KMS-11 (cell line): ENCODE measurements at regions not wholly inside any gene's neighbourhood (a gene's known extent, or its start where the extent isn't known, plus 50 kb on each side); places are given as distances from the start of the nearest gene placed in this dataset.
"Not testable (repeated sequence)": the region's sequence is repeated elsewhere in the genome, so short reads cannot be mapped to it uniquely, and the experiment has no call there.

Experiments
- H2AFZ ChIP-seq: fragments of 200-600 bp; sonication (generic); 2 replicates; pipeline ENCODE4 v1.6.1; 2016; ENCODE audit warnings: antibody characterized with exemption, mixed run types, low read depth
- H3K27ac ChIP-seq: fragments of 200-600 bp; sonication (generic); 2 replicates; pipeline ENCODE4 v1.6.1; 2016; ENCODE audit warnings: mild to moderate bottlenecking, mixed run types
- H3K27me3 ChIP-seq: fragments of 200-600 bp; sonication (generic); 2 replicates; pipeline ENCODE4 v1.6.1; 2017; ENCODE audit warnings: mild to moderate bottlenecking, low read depth, mixed run types, moderate library complexity; ENCODE audit not compliant: insufficient read depth
- H3K36me3 ChIP-seq: fragments of 200-600 bp; sonication (generic); 2 replicates; pipeline ENCODE4 v1.6.1; 2017; ENCODE audit warnings: mild to moderate bottlenecking, mixed run types; ENCODE audit not compliant: insufficient read depth
- H3K4me1 ChIP-seq: fragments of 200-600 bp; sonication (generic); 2 replicates; pipeline ENCODE4 v1.6.1; 2016; ENCODE audit warnings: mild to moderate bottlenecking, low read depth, mixed run types; ENCODE audit not compliant: poor library complexity, severe bottlenecking
- H3K4me2 ChIP-seq: fragments of 200-600 bp; sonication (generic); 2 replicates; pipeline ENCODE4 v1.7.0; 2016; ENCODE audit warnings: mild to moderate bottlenecking, mixed run types
- H3K4me3 ChIP-seq: fragments of 200-600 bp; sonication (generic); IDR thresholded peaks from 2 replicates; pipeline ENCODE4 v1.6.1; 2017; ENCODE audit warnings: low read depth, low read length, mixed read lengths; ENCODE audit not compliant: insufficient read depth
- H3K79me2 ChIP-seq: fragments of 200-600 bp; sonication (generic); 2 replicates; pipeline ENCODE4 v1.6.1; 2016; ENCODE audit warnings: low read depth, mixed run types; ENCODE audit not compliant: insufficient read depth
- H3K9ac ChIP-seq: fragments of 200-600 bp; sonication (generic); 2 replicates; pipeline ENCODE4 v1.6.1; 2016; ENCODE audit warnings: mild to moderate bottlenecking, mixed run types
- H4K20me1 ChIP-seq: fragments of 200-600 bp; sonication (generic); 2 replicates; pipeline ENCODE4 v1.6.1; 2016; ENCODE audit warnings: mild to moderate bottlenecking, mixed run types; ENCODE audit not compliant: insufficient read depth
- TF ChIP-seq, protein P1 (sequence below): fragments of 200-600 bp; sonication (generic); conservative IDR thresholded peaks from 2 replicates; pipeline ENCODE4 v1.6.1; 2017; ENCODE audit warnings: low read depth, mild to moderate bottlenecking, antibody characterized with exemption, low read length, moderate library complexity, mixed read lengths

GRCh38 chr14:104401785-104402184 lies 177.8 kb upstream of the C14orf180 start:
- Histone ChIP-seq H3K27me3 (peaks cover 29% of the 10 kb centered on the region; the same call in 1 of the 2 replicates), H3K4me3 (no peak overlapping the region), H3K4me2 (no peak overlapping the region), H3K36me3 (no peaks in the 10 kb centered on the region), H3K4me1 (no peaks in the 10 kb centered on the region), H3K9ac (no peak overlapping the region), H2AFZ (no peak overlapping the region), H3K79me2 (no peaks in the 10 kb centered on the region), H4K20me1 (no peaks in the 10 kb centered on the region), H3K27ac (no peak overlapping the region)
- TF ChIP-seq, protein P1, sequence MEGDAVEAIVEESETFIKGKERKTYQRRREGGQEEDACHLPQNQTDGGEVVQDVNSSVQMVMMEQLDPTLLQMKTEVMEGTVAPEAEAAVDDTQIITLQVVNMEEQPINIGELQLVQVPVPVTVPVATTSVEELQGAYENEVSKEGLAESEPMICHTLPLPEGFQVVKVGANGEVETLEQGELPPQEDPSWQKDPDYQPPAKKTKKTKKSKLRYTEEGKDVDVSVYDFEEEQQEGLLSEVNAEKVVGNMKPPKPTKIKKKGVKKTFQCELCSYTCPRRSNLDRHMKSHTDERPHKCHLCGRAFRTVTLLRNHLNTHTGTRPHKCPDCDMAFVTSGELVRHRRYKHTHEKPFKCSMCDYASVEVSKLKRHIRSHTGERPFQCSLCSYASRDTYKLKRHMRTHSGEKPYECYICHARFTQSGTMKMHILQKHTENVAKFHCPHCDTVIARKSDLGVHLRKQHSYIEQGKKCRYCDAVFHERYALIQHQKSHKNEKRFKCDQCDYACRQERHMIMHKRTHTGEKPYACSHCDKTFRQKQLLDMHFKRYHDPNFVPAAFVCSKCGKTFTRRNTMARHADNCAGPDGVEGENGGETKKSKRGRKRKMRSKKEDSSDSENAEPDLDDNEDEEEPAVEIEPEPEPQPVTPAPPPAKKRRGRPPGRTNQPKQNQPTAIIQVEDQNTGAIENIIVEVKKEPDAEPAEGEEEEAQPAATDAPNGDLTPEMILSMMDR: no peak

DNA sequence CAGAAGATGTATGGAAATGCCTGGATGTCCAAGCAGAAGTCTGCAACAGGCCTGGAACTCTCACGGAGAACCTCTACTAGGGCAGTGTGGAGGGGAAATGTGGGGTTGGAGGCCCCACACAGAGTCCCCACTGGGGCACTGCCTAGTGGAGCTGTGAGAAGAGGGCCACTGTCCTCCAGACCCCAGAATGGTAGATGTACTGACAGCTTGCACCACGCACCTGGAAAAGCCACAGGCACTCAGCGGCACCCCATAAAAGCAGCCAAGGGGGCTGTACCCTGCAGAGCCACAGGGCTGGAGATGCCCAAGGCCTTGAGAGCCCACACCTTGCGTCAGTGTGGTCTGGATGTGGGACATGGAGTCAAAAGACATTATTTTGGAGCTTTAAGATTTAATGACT lies 177.3 kb upstream of the C14orf180 start:
- peaks cover 31% of the 10 kb centered on the region; the same call in 1 of the 2 replicates for H3K27me3 ChIP-seq
- H3K4me1 ChIP-seq, H3K4me3 ChIP-seq, H4K20me1 ChIP-seq, H3K9ac ChIP-seq, H3K79me2 ChIP-seq, H2AFZ ChIP-seq, H3K27ac ChIP-seq, H3K36me3 ChIP-seq, H3K4me2 ChIP-seq: not testable (repeated sequence)

GRCh38 chr14:104403421-104404220 lies 175.9 kb upstream of the C14orf180 start:
- Histone ChIP-seq H3K27me3 (peaks cover 28% of the 10 kb centered on the region; the same call in 1 of the 2 replicates), H2AFZ (no peak overlapping the region), H3K4me1 (no peaks in the 10 kb centered on the region), H3K36me3 (no peaks in the 10 kb centered on the region), H3K4me3 (no peak overlapping the region), H3K79me2 (no peaks in the 10 kb centered on the region), H3K4me2 (no peak overlapping the region), H3K9ac (no peak overlapping the region), H3K27ac (no peak overlapping the region), H4K20me1 (no peaks in the 10 kb centered on the region)
- TF ChIP-seq, protein P1: no peak

DNA sequence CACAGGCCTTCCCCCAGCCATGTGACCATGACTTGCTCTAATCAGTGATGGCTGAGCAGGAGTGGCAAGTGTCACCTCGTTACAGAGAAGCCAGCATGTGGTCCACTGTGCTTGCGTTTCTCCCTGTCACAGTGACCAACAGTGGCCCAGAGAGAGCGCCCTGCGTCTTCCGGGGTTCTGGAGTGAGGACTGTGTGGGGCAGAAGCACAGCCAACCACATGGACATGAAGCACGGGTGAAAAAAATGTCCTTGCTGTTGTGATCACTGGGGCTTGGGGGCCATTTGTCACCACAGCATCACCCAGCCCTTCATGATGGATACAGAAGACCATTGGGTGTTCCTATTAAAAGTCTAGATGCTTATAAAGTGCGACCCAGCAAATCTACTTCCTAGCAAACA lies 174.6 kb upstream of the C14orf180 start:
- Histone ChIP-seq H3K79me2 (no peaks in the 10 kb centered on the region), H3K9ac (no peak overlapping the region), H3K27ac (no peak overlapping the region), H4K20me1 (no peaks in the 10 kb centered on the region), H3K36me3 (no peaks in the 10 kb centered on the region), H3K4me2 (no peak overlapping the region), H2AFZ (no peak overlapping the region), H3K4me3 (no peak overlapping the region), H3K4me1 (no peaks in the 10 kb centered on the region), H3K27me3 (peaks cover 33% of the 10 kb centered on the region; the same call in 1 of the 2 replicates)
- TF ChIP-seq, protein P1: no peak
